ENCODE measurements at regions not wholly inside any gene's neighbourhood (a gene's known extent, or its start where the extent isn't known, plus 50 kb on each side); places are given as distances from the start of the nearest gene placed in this dataset.

DNA sequence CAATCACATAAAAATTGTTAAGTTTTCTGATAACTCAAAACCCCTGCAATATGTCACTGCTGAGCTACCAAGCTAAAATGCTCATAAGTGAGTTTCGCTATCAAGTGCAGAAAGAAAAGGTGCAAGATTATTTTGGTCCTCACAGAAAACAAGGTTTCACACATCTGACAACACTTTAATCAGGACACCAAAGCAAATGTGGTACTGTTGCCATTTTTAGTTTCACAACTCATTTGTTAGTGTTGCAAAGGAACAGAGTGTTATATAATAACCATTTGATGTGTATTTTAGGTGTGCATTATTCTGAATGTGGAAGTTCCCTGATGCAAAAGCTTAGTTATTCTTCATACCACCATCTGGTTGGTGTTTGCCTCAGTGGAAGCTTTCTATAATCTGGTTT lies 956.2 kb downstream of the DSC3 start:
- Histone ChIP-seq H3K9ac (ENCODE audit: insufficient read depth in 1 of 2, low read length in 2 of 2) (no peak overlapping the region), H3K36me3 (ENCODE audit: control insufficient read depth in 4 of 4, insufficient read depth in 4 of 4, low read length in 4 of 4) (no peaks in the 10 kb centered on the region), H3K4me1 (ENCODE audit: control insufficient read depth in 5 of 5, insufficient read depth in 5 of 5, low read length in 5 of 5) (peaks cover 0 to 1% (median 0%) of the 10 kb centered on the region in 5 donors), H3K9me3 (ENCODE audit: control insufficient read depth in 4 of 4, insufficient read depth in 3 of 4, low read length in 3 of 4) (peaks cover 0 to 8% (median 0%) of the 10 kb centered on the region in 4 donors), H3K27me3 (ENCODE audit: control insufficient read depth in 3 of 3, insufficient read depth in 3 of 3, low read length in 2 of 3) (no peaks in the 10 kb centered on the region), H3K4me3 (no peak overlapping the region), H3K27ac (ENCODE audit: low read depth in 1 of 2, low read length in 1 of 2) (no peak overlapping the region)
- TF ChIP-seq, protein P1, sequence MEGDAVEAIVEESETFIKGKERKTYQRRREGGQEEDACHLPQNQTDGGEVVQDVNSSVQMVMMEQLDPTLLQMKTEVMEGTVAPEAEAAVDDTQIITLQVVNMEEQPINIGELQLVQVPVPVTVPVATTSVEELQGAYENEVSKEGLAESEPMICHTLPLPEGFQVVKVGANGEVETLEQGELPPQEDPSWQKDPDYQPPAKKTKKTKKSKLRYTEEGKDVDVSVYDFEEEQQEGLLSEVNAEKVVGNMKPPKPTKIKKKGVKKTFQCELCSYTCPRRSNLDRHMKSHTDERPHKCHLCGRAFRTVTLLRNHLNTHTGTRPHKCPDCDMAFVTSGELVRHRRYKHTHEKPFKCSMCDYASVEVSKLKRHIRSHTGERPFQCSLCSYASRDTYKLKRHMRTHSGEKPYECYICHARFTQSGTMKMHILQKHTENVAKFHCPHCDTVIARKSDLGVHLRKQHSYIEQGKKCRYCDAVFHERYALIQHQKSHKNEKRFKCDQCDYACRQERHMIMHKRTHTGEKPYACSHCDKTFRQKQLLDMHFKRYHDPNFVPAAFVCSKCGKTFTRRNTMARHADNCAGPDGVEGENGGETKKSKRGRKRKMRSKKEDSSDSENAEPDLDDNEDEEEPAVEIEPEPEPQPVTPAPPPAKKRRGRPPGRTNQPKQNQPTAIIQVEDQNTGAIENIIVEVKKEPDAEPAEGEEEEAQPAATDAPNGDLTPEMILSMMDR (IDR thresholded peaks at IDR 0.05; ENCODE audit: control extremely low read depth, extremely low read depth) = no peak
- 90 to 100% methylated on average over 1 of the region's 1 CpG for WGBS, 2 donors
- ATAC-seq (ENCODE audit: insufficient read depth, low FRiP score) (no peak), DNase-seq (no peak)

DNA sequence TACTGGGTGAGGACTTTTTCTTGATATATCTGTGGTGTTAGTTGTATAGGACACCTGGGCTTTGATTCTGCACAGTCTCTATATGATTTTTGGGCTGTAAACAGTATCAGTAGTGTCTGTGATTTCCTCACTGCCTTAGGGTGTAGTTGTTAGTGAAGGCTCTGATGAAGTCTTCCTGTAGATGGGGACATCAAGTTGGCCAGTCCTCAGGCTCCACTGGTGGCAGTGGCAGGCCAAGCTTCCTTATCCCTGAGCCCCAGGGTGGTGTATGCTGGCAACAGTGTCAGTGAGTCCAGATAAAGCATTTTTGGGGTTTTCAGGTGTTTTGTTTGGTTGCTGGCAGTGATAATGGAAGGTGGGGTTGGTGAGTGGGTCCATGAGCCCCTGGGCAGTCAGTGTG lies 961.4 kb downstream of the DSC3 start:
- DNase-seq (no peak), ATAC-seq (ENCODE audit: insufficient read depth, low FRiP score) (no peak)
- H3K4me3 ChIP-seq = no peak overlapping the region
- TF ChIP-seq, protein P1 (IDR thresholded peaks at IDR 0.05; ENCODE audit: control extremely low read depth, extremely low read depth) = no peak
- H3K27ac ChIP-seq (ENCODE audit: low read depth in 1 of 2, low read length in 1 of 2) = no peak overlapping the region
- peaks cover 0 to 5% (median 0%) of the 10 kb centered on the region in 4 donors for H3K9me3 ChIP-seq (ENCODE audit: control insufficient read depth in 4 of 4, insufficient read depth in 3 of 4, low read length in 3 of 4)
- no peaks in the 10 kb centered on the region for H3K27me3 ChIP-seq (ENCODE audit: control insufficient read depth in 3 of 3, insufficient read depth in 3 of 3, low read length in 2 of 3)
- peaks cover 0 to 2% (median 0%) of the 10 kb centered on the region in 5 donors for H3K4me1 ChIP-seq (ENCODE audit: control insufficient read depth in 5 of 5, insufficient read depth in 5 of 5, low read length in 5 of 5)
- no peaks in the 10 kb centered on the region for H3K36me3 ChIP-seq (ENCODE audit: control insufficient read depth in 4 of 4, insufficient read depth in 4 of 4, low read length in 4 of 4)
- H3K9ac ChIP-seq (ENCODE audit: insufficient read depth in 1 of 2, low read length in 2 of 2) = no peak overlapping the region

DNA sequence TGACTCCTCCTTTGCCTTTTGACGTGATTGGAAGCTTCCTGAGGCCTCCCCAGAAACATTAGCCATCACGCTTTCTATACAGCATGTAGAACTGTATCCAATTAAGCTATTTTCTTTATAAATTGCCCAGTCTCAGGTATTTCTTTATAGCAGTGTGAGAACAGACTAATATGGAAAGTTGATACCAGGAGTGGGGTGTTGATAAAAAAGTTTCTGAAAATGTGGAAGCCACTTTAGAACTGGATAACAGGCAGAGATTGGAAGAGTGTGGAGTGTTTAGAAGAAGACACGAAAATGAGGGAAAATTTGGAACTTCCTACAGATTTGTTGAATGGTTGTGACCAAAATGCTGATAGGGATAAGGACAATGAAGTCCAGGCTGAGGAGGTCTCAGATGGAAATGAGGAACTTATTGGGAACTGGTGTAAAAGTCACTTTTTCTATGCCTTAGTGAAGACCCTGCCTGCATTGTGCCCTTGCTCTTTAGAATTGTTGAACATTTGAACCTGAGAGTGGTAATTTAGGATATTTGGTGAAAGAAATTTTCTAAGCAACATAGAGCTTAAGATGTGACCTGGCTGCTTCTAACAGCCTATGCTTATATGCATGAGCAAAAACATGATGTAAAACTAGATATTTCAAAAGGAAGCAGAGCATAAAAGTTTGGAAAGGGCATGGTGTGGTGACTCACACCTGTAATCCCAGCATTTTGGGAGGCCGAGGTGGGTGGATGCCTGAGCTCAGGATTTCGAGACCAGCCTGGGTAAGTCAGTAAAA lies 969.7 kb downstream of the DSC3 start:
- Histone ChIP-seq H3K4me1 (ENCODE audit: control insufficient read depth in 5 of 5, insufficient read depth in 5 of 5, low read length in 5 of 5) (no peaks in the 10 kb centered on the region), H3K36me3 (ENCODE audit: control insufficient read depth in 4 of 4, insufficient read depth in 4 of 4, low read length in 4 of 4) (no peaks in the 10 kb centered on the region), H3K4me3 (no peak overlapping the region), H3K27me3 (ENCODE audit: control insufficient read depth in 3 of 3, insufficient read depth in 3 of 3, low read length in 2 of 3) (no peaks in the 10 kb centered on the region), H3K9ac (ENCODE audit: insufficient read depth in 1 of 2, low read length in 2 of 2) (no peak overlapping the region), H3K9me3 (ENCODE audit: control insufficient read depth in 4 of 4, insufficient read depth in 3 of 4, low read length in 3 of 4) (peaks cover 0 to 16% (median 3%) of the 10 kb centered on the region in 4 donors), H3K27ac (ENCODE audit: low read depth in 1 of 2, low read length in 1 of 2) (no peak overlapping the region)
- no peak for ATAC-seq (ENCODE audit: insufficient read depth, low FRiP score)
- DNase-seq = no peak
- TF ChIP-seq, protein P1 (IDR thresholded peaks at IDR 0.05; ENCODE audit: control extremely low read depth, extremely low read depth) = no peak
- 66 to 72% methylated on average over 5 of the region's 5 CpGs for WGBS, 2 donors

Data from lung (tissue), 11 donors.